Activated B cell treated with CpG ODN at 0.5 μM for 24 hours (primary cell): ENCODE measurements at regions not wholly inside any gene's neighbourhood (a gene's known extent, or its start where the extent isn't known, plus 50 kb on each side); places are given as distances from the start of the nearest gene placed in this dataset.

Experiments used
- ATAC-seq: fragments of 200-7000 bp; cut with Tn5 transposase; one replicate; pipeline ENCODE4 v1.10.0; 2021; ENCODE audit warnings: low read depth, mild to moderate bottlenecking, moderate library complexity
- CTCF ChIA-PET: fragments of 350-600 bp; sonication (Branson Sonifier 250); formaldehyde crosslinking; loops from one replicate; lab custom pipeline; 2021; ENCODE audit warnings: antibody characterized with exemption; lab: Charles Lee
- POLR2A ChIA-PET: fragments of 350-600 bp; sonication (Branson Sonifier 250); formaldehyde crosslinking; loops from one replicate; lab custom pipeline; 2021; ENCODE audit warnings: antibody characterized with exemption; lab: Charles Lee
- DNase-seq: peaks from one replicate; pipeline ENCODE4 v3.0.0; 2022
- H3K27ac Mint-ChIP-seq: one replicate; pipeline ENCODE4 v1.8.0; 2020; ENCODE audit warnings: mixed read lengths
- H3K27me3 Mint-ChIP-seq: one replicate; pipeline ENCODE4 v1.8.0; 2021; ENCODE audit warnings: mixed read lengths
- H3K36me3 Mint-ChIP-seq: one replicate; pipeline ENCODE4 v1.8.0; 2021; ENCODE audit warnings: low read depth, mixed read lengths
- H3K4me1 Mint-ChIP-seq: one replicate; pipeline ENCODE4 v1.8.0; 2021; ENCODE audit warnings: mixed read lengths
- H3K4me3 Mint-ChIP-seq: one replicate; pipeline ENCODE4 v1.8.0; 2020; ENCODE audit warnings: mild to moderate bottlenecking, mixed read lengths
- H3K9me3 Mint-ChIP-seq: one replicate; pipeline ENCODE4 v1.8.0; 2020; ENCODE audit warnings: mixed read lengths
- CTCF ChIP-seq: fragments of 200-600 bp; IDR thresholded peaks from one replicate; pipeline ENCODE4 v1.8.0; 2022; ENCODE audit warnings: antibody characterized with exemption, mild to moderate bottlenecking
- intact Hi-C: fragments of 100-400 bp; cut with micrococcal nuclease; formaldehyde crosslinking; loops from one replicate; pipeline ENCODE4 v1.15.1; 2024

- Mint-ChIP-seq H3K4me1 (peaks cover 23% of the 10 kb centered on the region), H3K27ac (no peak overlapping the region), H3K36me3 (no peaks in the 10 kb centered on the region), H3K4me3 (no peak overlapping the region), H3K9me3 (no peaks in the 10 kb centered on the region), H3K27me3 (no peaks in the 10 kb centered on the region)
- ChIA-PET CTCF (interaction anchor here (1.0 to 1.3 kb wide), 2 partner anchors 10 to 49 kb away, joined by 3 read pairs; no protein-coding TSS in a partner anchor), POLR2A (no interaction called here)
- DNase-seq: no peak
- intact Hi-C loops: no loop called here
- no peak for TF ChIP-seq CTCF
- ATAC-seq: no peak
These were observed 61.0 kb upstream of the PRDM8 start for GRCh38 chr4:80136270-80136669.

GRCh38 chr4:80135702-80136058 lies 61.6 kb upstream of the PRDM8 start:
- H3K36me3 Mint-ChIP-seq: no peaks in the 10 kb centered on the region
- intact Hi-C loops: no loop called here
- CTCF ChIA-PET: no interaction called here
- POLR2A ChIA-PET: no interaction called here
- TF ChIP-seq CTCF: no peak
- H3K4me3 Mint-ChIP-seq: no peak overlapping the region
- no peaks in the 10 kb centered on the region for H3K9me3 Mint-ChIP-seq
- H3K27ac Mint-ChIP-seq: no peak overlapping the region
- no peaks in the 10 kb centered on the region for H3K27me3 Mint-ChIP-seq
- ATAC-seq (no peak), DNase-seq (no peak)
- H3K4me1 Mint-ChIP-seq: peaks cover 23% of the 10 kb centered on the region

- no peak for DNase-seq
- no peaks in the 10 kb centered on the region for H3K36me3 Mint-ChIP-seq
- CTCF ChIA-PET: no interaction called here
- H3K4me1 Mint-ChIP-seq: peaks cover 19% of the 10 kb centered on the region
- no peak overlapping the region for H3K27ac Mint-ChIP-seq
- no peaks in the 10 kb centered on the region for H3K9me3 Mint-ChIP-seq
- no peak for TF ChIP-seq CTCF
- H3K27me3 Mint-ChIP-seq: no peaks in the 10 kb centered on the region
- no peak for ATAC-seq
- intact Hi-C loops: no loop called here
- no peak overlapping the region for H3K4me3 Mint-ChIP-seq
- POLR2A ChIA-PET: no interaction called here
These were observed 62.1 kb upstream of the ANTXR2 start for GRCh38 chr4:80134936-80135701.

- POLR2A ChIA-PET: no interaction called here
- H3K9me3 Mint-ChIP-seq: no peaks in the 10 kb centered on the region
- H3K36me3 Mint-ChIP-seq: no peaks in the 10 kb centered on the region
- intact Hi-C loops: no loop called here
- H3K27ac Mint-ChIP-seq: no peak overlapping the region
- TF ChIP-seq CTCF: no peak
- H3K4me3 Mint-ChIP-seq: no peak overlapping the region
- DNase-seq: no peak
- ATAC-seq: no peak
- CTCF ChIA-PET: no interaction called here
- peaks cover 2% of the 10 kb centered on the region for H3K4me1 Mint-ChIP-seq
- H3K27me3 Mint-ChIP-seq: no peaks in the 10 kb centered on the region
These were observed 60.3 kb upstream of the ANTXR2 start for GRCh38 chr4:80133240-80133783.

- Mint-ChIP-seq H3K27ac (no peak overlapping the region), H3K36me3 (no peaks in the 10 kb centered on the region), H3K4me3 (no peak overlapping the region), H3K4me1 (peaks cover 23% of the 10 kb centered on the region), H3K27me3 (no peaks in the 10 kb centered on the region), H3K9me3 (no peaks in the 10 kb centered on the region)
- intact Hi-C loops: loop anchor here (5.0 kb wide), 1 partner anchor 1177 kb away; no protein-coding TSS in a partner anchor
- ATAC-seq: no peak
- no peak for TF ChIP-seq CTCF
- ChIA-PET POLR2A (no interaction called here), CTCF (interaction anchor here (1.7 kb wide), 1 partner anchor 54 kb away, joined by 6 read pairs; no protein-coding TSS in a partner anchor)
- DNase-seq: no peak
These were observed 56.8 kb upstream of the ANTXR2 start for GRCh38 chr4:80129785-80130184.
